Spleen (tissue), 7 donors: ENCODE measurements at regions not wholly inside any gene's neighbourhood (a gene's known extent, or its start where the extent isn't known, plus 50 kb on each side); places are given as distances from the start of the nearest gene placed in this dataset.

Experiments used
- CTCF ChIP-seq, 11 experiments: fragments of 200-600 bp in 7 of 11; fragments of 450-650 bp in 4 of 11; sonication (generic) in 4 of 11; IDR thresholded peaks in 8 of 11; conservative IDR thresholded peaks in 3 of 11; 1 replicate in 7 of 11; 2 replicates in 4 of 11; pipeline versions ENCODE4 v1.4.0 to v1.8.0; 2016 to 2021; ENCODE audit warnings: antibody characterized with exemption in 11 of 11, inconsistent platforms in 4 of 11, mild to moderate bottlenecking in 1 of 11
- POLR2A ChIP-seq, 3 donors: fragments of 450-650 bp; IDR thresholded peaks; one replicate each; pipeline ENCODE4 v1.5.1; 2017; ENCODE audit warnings: antibody characterized with exemption in 3 of 3, mild to moderate bottlenecking in 1 of 3
- POLR2AphosphoS5 ChIP-seq, 3 donors: sonication (generic); formaldehyde crosslinking; IDR thresholded peaks; one replicate each; pipeline ENCODE4 v1.5.1; 2017; ENCODE audit warnings: antibody characterized with exemption in 3 of 3
- donor health status: DM: no; HTN: no; CAD: no; lungs with moderate emphysema.
- donor health status: DM: no; HTN: no; CAD: no.
- donor health status: DM: no; HTN: no; CAD: no.

GRCh38 chr18:69233465-69234054, 167.1 kb upstream of the DOK6 start:
- TF ChIP-seq POLR2A (IDR thresholded peaks at IDR 0.05) (no peak), CTCF (IDR thresholded peaks at IDR 0.05 in 8 of 11, conservative IDR thresholded peaks at IDR 0.05 in 3 of 11) (no peak), POLR2AphosphoS5 (IDR thresholded peaks at IDR 0.05) (no peak)
